GM10248 (cell line): ENCODE measurements at regions not wholly inside any gene's neighbourhood (a gene's known extent, or its start where the extent isn't known, plus 50 kb on each side); places are given as distances from the start of the nearest gene placed in this dataset.
A peak's percentile ranks its signal among the peaks of the same experiment; 100 is the strongest.

Experiments
- CTCF ChIA-PET: fragments of 300-600 bp; sonication (Branson Sonifier 250); formaldehyde crosslinking; extraction: SDS; loops from one replicate; lab custom pipeline; 2021; ENCODE audit warnings: antibody characterized with exemption; lab: Yijun Ruan, JAX
- POLR2A ChIA-PET: fragments of 350-650 bp; sonication (Branson Sonifier 250); formaldehyde crosslinking; extraction: SDS; loops from one replicate; lab custom pipeline; 2020; ENCODE audit warnings: antibody characterized with exemption; lab: Yijun Ruan, JAX
- DNase-seq: peaks from one replicate; pipeline ENCODE4 v3.0.0; 2012; ENCODE audit errors: extremely low spot score
- CTCF ChIP-seq: IDR thresholded peaks from 2 replicates; pipeline ENCODE4 v1.5.1; 2012; ENCODE audit warnings: mild to moderate bottlenecking, low read depth; ENCODE audit errors: extremely low read depth, missing control alignments, control extremely low read depth

GRCh38 chrX:25717122-25717521 lies 421.0 kb upstream of the MAGEB18 start:
- ChIA-PET CTCF (no interaction called here), POLR2A (no interaction called here)
- no peak for DNase-seq
- no peak for TF ChIP-seq CTCF

DNA sequence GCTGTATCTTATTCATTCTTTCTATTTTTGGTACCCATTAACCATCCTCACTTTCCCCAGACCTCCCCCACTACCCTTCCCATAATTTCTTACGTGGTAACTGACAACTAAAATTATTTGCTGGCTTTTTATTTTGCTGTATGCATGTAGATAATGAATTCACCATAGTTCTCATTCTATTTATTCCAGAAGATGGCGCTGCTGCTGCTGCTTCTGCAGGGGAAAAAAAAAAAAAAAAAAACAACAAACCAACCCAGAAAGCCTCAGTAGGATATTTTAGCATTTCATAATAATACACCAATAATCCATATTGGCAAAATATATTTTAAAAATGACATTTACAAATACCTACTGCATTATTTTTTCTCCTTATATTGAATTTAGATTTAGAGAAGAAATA lies 416.6 kb upstream of the MAGEB18 start:
- peak; percentile 1 for DNase-seq
- TF ChIP-seq CTCF, result no peak

DNA sequence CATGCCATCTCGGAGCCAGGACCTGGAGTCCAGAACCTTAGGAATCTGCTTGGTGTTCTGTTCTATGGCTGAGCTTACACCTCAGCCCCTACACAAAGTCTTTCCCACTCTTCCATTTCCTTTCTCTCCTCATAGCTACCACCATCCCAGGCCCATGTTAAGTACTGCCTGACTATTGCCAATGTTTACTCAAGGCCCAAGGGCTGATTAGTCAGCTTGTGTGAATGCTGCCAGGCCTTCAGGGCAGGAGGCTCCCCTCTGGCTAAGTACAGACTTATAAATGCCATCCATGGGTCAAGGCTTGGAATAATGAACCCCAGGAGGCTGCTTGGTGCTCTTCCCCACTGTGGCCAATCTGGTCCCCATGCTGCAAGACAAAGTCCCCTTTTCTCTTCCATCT lies 411.6 kb upstream of the MAGEB18 start:
- no peak for DNase-seq
- ChIA-PET CTCF (no interaction called here), POLR2A (no interaction called here)
- no peak for TF ChIP-seq CTCF

More for the DNA sequence above, 416.6 kb upstream of the MAGEB18 start:
- CTCF ChIA-PET, result no interaction called here
- POLR2A ChIA-PET, result no interaction called here

- CTCF ChIA-PET, result interaction anchor here (0.9 kb wide), 1 partner anchor 16 kb away, joined by 3 read pairs; no protein-coding TSS in a partner anchor
- DNase-seq, result no peak
- TF ChIP-seq CTCF, result no peak
- POLR2A ChIA-PET, result no interaction called here
Measured at GRCh38 chrX:25733148-25733547, 405.0 kb upstream of the MAGEB18 start.

DNA sequence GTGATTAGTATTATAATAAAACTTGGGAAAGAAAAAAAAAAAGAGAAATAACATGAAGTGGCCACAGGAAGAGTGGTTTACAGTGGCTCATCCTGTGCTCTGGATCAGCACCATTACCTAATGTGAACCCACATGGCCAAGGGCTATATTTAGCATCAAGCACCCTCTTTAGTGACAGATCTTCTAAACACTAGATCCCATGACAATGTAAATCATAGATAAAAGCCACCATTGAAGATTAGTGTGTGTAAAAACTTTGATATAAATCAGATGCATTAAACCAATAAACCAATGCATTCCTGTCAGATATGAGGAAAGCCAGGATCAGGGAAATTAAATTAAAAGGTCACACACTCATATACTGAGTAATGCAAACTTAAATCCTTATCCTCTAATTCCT lies 400.6 kb upstream of the MAGEB18 start:
- DNase-seq, result no peak
- ChIA-PET POLR2A (no interaction called here), CTCF (no interaction called here)
- TF ChIP-seq CTCF, result no peak

DNA sequence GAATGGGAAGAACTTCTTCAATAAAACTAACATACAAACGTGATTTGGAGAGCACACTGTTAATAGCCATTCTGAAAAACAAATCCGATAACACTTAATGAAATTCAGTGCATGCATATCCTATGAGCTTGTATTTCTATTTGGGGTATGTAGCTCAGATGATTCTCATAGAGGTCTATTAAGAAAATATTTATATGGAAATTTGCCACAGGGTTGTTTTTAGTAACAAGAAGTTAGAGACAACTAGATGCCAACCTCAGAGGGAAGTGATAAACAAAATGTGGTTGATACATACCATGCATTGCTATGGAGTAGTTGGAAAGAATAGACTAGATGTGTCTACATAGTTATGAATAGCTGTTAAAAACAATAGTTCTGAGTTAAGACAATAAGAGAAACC lies 395.8 kb upstream of the MAGEB18 start:
- POLR2A ChIA-PET, result no interaction called here
- no peak for DNase-seq
- CTCF ChIA-PET, result no interaction called here
- no peak for TF ChIP-seq CTCF

DNA sequence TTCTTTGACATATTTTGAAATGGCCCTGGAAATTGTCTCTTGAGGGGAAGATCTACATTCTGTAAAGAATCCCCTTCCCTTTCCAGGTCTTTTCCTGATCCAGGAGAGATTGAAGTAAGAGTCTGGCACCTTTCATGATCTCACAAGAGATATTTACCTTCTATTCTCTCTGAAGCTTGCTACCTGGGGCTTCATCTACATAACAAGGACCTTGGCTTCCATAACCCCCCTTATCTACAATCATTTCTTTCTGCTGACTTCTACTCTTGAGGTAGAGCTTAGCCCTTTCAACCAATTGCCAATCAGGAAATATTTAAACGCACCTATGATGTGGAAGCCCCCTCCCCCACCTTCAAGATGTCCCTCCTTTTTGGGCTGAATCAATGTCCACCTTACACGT lies 383.7 kb upstream of the MAGEB18 start:
- DNase-seq, result no peak
- TF ChIP-seq CTCF, result no peak
- CTCF ChIA-PET, result no interaction called here
- POLR2A ChIA-PET, result no interaction called here
